Breast epithelium (tissue), 4 donors: ENCODE measurements at regions not wholly inside any gene's neighbourhood (a gene's known extent, or its start where the extent isn't known, plus 50 kb on each side); places are given as distances from the start of the nearest gene placed in this dataset.

Experiments
- DNase-seq, 2 donors: peaks; one replicate each; pipeline ENCODE4 v3.0.0-alpha.2; 2019; ENCODE audit warnings: low spot score in 2 of 2
- H3K27ac ChIP-seq, 2 donors: fragments of 200-600 bp; sonication (generic) in 1 of 2; one replicate each; pipeline ENCODE4 v1.5.1; 2016 to 2019; ENCODE audit warnings: mild to moderate bottlenecking in 1 of 2
- H3K27me3 ChIP-seq, 2 donors: fragments of 200-600 bp; sonication (generic) in 1 of 2; one replicate each; pipeline versions ENCODE4 v1.5.1 to v1.6.0; 2017 to 2019; ENCODE audit warnings: control low read depth in 1 of 2, mild to moderate bottlenecking in 1 of 2
- H3K36me3 ChIP-seq: fragments of 200-600 bp; one replicate; pipeline ENCODE4 v1.5.1; 2019
- H3K4me1 ChIP-seq, 2 donors: fragments of 200-600 bp; sonication (generic); one replicate each; pipeline ENCODE4 v1.5.1; 2016 to 2019; ENCODE audit warnings: control low read depth in 1 of 2
- H3K4me3 ChIP-seq, 3 donors: fragments of 200-600 bp; sonication (generic); 1 replicate in 2 of 3; 2 replicates in 1 of 3; pipeline ENCODE4 v1.5.1; 2016 to 2019; ENCODE audit warnings: mild to moderate bottlenecking in 3 of 3, moderate library complexity in 2 of 3
- H3K9me3 ChIP-seq, 2 donors: fragments of 200-600 bp; sonication (generic) in 1 of 2; one replicate each; pipeline ENCODE4 v1.5.1; 2016 to 2019; ENCODE audit warnings: control low read depth in 1 of 2
- CTCF ChIP-seq, 3 donors: fragments of 450-650 bp; IDR thresholded peaks; one replicate each; pipeline ENCODE4 v1.5.1; 2016 to 2017; ENCODE audit warnings: antibody characterized with exemption in 3 of 3, mild to moderate bottlenecking in 3 of 3, moderate library complexity in 3 of 3
- POLR2A ChIP-seq: fragments of 450-650 bp; IDR thresholded peaks from one replicate; pipeline ENCODE4 v1.6.1; 2016; ENCODE audit warnings: antibody characterized with exemption, mild to moderate bottlenecking, moderate library complexity
- POLR2AphosphoS5 ChIP-seq, 3 donors: sonication (generic); formaldehyde crosslinking; IDR thresholded peaks; one replicate each; pipeline ENCODE4 v1.6.1; 2017; ENCODE audit warnings: antibody characterized with exemption in 3 of 3
- intact Hi-C: fragments of 100-400 bp; cut with DNase I; formaldehyde crosslinking; loops from one replicate; pipeline ENCODE4 v1.15.1; 2023; ENCODE audit warnings: low total_unique reads

DNA sequence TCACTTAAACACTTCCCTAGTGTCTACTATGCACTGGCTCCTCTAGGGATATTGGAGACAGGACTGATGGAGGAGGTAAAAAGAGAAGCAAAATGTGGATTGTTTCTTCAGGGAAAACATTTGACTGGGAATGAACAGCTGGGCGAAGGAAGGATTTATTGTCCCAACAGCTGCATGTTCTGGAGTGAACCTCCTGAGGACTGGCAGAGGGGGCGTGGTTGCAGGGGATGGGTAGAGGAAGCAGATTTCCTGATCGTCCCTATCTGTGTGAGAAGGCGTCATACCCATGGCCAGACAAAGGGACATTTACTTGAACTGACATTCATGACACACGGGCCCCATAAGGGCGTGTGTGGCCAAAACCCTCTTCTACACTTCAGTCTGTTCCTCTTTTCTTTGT lies 321.5 kb downstream of the MAP2K4 start:
- no peaks in the 10 kb centered on the region for H3K4me1 ChIP-seq
- no peaks in the 10 kb centered on the region for H3K9me3 ChIP-seq
- intact Hi-C loops = no loop called here

GRCh38 chr17:12342609-12343435 lies 322.1 kb downstream of the MAP2K4 start:
- H3K9me3 ChIP-seq = no peaks in the 10 kb centered on the region
- TF ChIP-seq POLR2AphosphoS5 (IDR thresholded peaks at IDR 0.05) = no peak
- no peak for TF ChIP-seq POLR2A
- TF ChIP-seq CTCF (IDR thresholded peaks at IDR 0.05) = no peak
- intact Hi-C loops = no loop called here
- DNase-seq = no peak
- no peak overlapping the region for H3K4me3 ChIP-seq
- H3K27me3 ChIP-seq = no peaks in the 10 kb centered on the region
- H3K36me3 ChIP-seq = no peaks in the 10 kb centered on the region
- H3K4me1 ChIP-seq = no peaks in the 10 kb centered on the region
- no peak overlapping the region for H3K27ac ChIP-seq

More for the DNA sequence above, 321.5 kb downstream of the MAP2K4 start:
- Histone ChIP-seq H3K4me3 (no peak overlapping the region), H3K27me3 (no peaks in the 10 kb centered on the region), H3K27ac (no peak overlapping the region), H3K36me3 (no peaks in the 10 kb centered on the region)
- DNase-seq = no peak
- TF ChIP-seq POLR2A (no peak), POLR2AphosphoS5 (IDR thresholded peaks at IDR 0.05) (no peak), CTCF (IDR thresholded peaks at IDR 0.05) (no peak)

DNA sequence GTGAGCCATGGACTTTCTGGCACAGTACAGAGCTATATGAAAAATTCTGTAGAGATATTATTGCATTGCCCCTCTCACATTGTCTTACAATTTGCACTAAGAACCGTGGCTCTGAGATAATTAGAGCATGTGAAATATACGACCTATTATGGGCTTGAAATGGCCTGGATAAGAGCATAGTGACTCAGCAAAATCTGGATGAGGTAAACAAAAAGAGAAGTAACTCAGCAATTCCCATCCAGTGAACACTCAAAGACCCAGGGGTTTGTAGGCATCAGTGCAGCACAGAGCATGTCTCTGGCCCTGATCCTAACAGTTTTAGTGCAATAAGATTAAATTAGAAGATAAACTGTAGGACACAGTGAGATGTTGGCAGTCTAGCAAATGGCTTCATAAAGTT lies 317.2 kb upstream of the MYOCD start:
- intact Hi-C loops = no loop called here
- no peaks in the 10 kb centered on the region for H3K4me1 ChIP-seq
- H3K4me3 ChIP-seq = no peak overlapping the region
- no peak for DNase-seq
- H3K27me3 ChIP-seq = no peaks in the 10 kb centered on the region
- no peak for TF ChIP-seq POLR2AphosphoS5 (IDR thresholded peaks at IDR 0.05)
- no peak for TF ChIP-seq POLR2A
- no peak for TF ChIP-seq CTCF (IDR thresholded peaks at IDR 0.05)
- no peaks in the 10 kb centered on the region for H3K9me3 ChIP-seq
- no peak overlapping the region for H3K27ac ChIP-seq
- no peaks in the 10 kb centered on the region for H3K36me3 ChIP-seq

GRCh38 chr17:12349297-12349696 lies 316.4 kb upstream of the MYOCD start:
- H3K36me3 ChIP-seq = no peaks in the 10 kb centered on the region
- TF ChIP-seq POLR2AphosphoS5 (IDR thresholded peaks at IDR 0.05) = no peak
- TF ChIP-seq POLR2A = no peak
- TF ChIP-seq CTCF (IDR thresholded peaks at IDR 0.05) = no peak
- H3K27ac ChIP-seq = no peak overlapping the region
- H3K4me1 ChIP-seq = no peaks in the 10 kb centered on the region
- no peaks in the 10 kb centered on the region for H3K27me3 ChIP-seq
- intact Hi-C loops = no loop called here
- no peaks in the 10 kb centered on the region for H3K9me3 ChIP-seq
- DNase-seq = no peak
- H3K4me3 ChIP-seq = no peak overlapping the region

- H3K9me3 ChIP-seq = no peaks in the 10 kb centered on the region
- no peak overlapping the region for H3K27ac ChIP-seq
- no peaks in the 10 kb centered on the region for H3K36me3 ChIP-seq
- intact Hi-C loops = no loop called here
- no peaks in the 10 kb centered on the region for H3K27me3 ChIP-seq
- TF ChIP-seq CTCF (IDR thresholded peaks at IDR 0.05) (no peak), POLR2A (no peak), POLR2AphosphoS5 (IDR thresholded peaks at IDR 0.05) (no peak)
- no peak for DNase-seq
- H3K4me3 ChIP-seq = no peak overlapping the region
- H3K4me1 ChIP-seq = no peaks in the 10 kb centered on the region
Observed at GRCh38 chr17:12352127-12352526, 313.6 kb upstream of the MYOCD start.
